ENCODE measurements at regions not wholly inside any gene's neighbourhood (a gene's known extent, or its start where the extent isn't known, plus 50 kb on each side); places are given as distances from the start of the nearest gene placed in this dataset.
"Not testable (repeated sequence)": the region's sequence is repeated elsewhere in the genome, so short reads cannot be mapped to it uniquely, and the experiment has no call there.

DNA sequence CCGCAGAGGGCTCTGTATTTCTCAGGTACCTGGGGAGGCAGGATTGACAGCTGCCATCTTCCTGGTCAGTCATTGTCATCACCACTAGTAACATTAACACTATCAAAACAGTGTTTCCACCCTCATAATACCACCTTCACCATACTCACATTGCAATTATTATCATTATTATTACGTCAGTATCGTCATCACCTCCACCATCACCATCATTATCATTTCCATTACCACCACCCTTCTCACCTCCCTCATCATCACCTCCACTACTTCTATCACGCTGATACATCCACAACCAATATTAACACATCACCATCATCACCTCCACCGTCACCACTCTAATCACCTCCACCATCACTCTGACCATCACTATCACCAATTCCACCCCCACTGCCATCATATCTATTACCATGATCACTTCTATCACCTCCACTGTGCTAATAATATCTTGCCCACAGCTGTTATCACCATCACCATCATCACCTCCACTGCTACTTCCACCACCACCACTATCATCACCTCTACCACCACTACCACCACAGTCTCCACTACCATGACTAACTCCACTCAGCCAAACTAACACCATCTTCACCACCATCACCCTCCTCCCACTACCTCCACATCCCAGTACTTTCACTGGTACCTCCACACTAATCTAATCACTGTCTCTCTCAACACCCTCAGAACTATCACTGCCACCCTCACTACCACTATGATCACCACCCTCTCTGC lies 196.4 kb downstream of the RPS24 start:
- H3K4me3 ChIP-seq (ENCODE audit: low read depth, low read length), result no peak overlapping the region
- DNase-seq (ENCODE audit: low read depth), result no peak
- TF ChIP-seq, protein P1, sequence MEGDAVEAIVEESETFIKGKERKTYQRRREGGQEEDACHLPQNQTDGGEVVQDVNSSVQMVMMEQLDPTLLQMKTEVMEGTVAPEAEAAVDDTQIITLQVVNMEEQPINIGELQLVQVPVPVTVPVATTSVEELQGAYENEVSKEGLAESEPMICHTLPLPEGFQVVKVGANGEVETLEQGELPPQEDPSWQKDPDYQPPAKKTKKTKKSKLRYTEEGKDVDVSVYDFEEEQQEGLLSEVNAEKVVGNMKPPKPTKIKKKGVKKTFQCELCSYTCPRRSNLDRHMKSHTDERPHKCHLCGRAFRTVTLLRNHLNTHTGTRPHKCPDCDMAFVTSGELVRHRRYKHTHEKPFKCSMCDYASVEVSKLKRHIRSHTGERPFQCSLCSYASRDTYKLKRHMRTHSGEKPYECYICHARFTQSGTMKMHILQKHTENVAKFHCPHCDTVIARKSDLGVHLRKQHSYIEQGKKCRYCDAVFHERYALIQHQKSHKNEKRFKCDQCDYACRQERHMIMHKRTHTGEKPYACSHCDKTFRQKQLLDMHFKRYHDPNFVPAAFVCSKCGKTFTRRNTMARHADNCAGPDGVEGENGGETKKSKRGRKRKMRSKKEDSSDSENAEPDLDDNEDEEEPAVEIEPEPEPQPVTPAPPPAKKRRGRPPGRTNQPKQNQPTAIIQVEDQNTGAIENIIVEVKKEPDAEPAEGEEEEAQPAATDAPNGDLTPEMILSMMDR (IDR thresholded peaks at IDR 0.05; ENCODE audit: insufficient read depth, low read depth, low read length), result no peak

DNA sequence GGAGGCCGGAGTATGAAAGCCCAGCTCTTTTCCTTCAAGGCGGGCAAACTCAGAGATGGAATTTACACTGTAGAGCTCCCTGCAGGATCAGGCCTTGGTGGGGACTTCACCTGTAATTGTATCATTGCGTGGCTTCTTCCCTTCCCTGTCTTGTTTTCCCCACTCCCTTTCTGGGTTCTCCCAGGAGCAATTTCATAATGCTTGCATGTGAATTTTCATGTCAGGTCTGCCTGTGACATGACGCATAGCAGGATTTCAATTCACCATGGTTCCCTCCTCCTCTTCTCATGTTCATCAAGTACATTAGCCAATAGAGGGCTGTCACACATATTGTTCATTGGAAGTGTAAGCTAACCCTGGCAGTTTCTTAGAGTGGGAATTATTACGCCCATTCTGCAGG lies 197.7 kb downstream of the RPS24 start:
- no peak for DNase-seq (ENCODE audit: low read depth)
- H3K4me3 ChIP-seq (ENCODE audit: low read depth, low read length), result no peak overlapping the region
- TF ChIP-seq, protein P1 (IDR thresholded peaks at IDR 0.05; ENCODE audit: insufficient read depth, low read depth, low read length), result no peak

- peak; percentile 34 for DNase-seq (ENCODE audit: low read depth)
- TF ChIP-seq, protein P1 (IDR thresholded peaks at IDR 0.05; ENCODE audit: insufficient read depth, low read depth, low read length), result peak; percentile 28
These were observed 198.3 kb downstream of the RPS24 start for GRCh38 chr10:78231939-78232338.

GRCh38 chr10:78236416-78237015 lies 202.9 kb downstream of the RPS24 start:
- DNase-seq (ENCODE audit: low read depth), result no peak
- TF ChIP-seq, protein P1 (IDR thresholded peaks at IDR 0.05; ENCODE audit: insufficient read depth, low read depth, low read length), result no peak
- no peak overlapping the region for H3K4me3 ChIP-seq (ENCODE audit: low read depth, low read length)

More at GRCh38 chr10:78231939-78232338, 198.3 kb downstream of the RPS24 start:
- no peak overlapping the region for H3K4me3 ChIP-seq (ENCODE audit: low read depth, low read length)

DNA sequence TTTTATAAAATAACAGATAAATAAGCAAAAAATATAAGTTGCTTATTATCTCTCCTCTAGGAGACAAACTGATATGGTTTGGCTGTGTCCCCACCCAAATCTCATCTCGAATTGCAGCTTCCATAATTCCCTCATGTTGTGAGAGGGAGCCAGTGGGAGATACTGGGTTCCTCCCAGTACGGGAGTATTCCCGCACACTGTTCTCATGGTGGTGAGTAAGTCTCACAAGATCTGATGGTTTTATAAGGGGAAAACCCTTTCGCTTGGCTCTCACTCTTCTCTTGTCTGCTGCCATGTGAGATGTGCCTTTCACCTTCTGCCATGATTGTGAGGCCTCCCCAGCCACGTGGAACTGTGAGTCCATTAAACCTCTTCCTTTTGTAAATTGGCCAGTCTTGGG lies 204.3 kb downstream of the RPS24 start:
- not testable (repeated sequence) for H3K4me3 ChIP-seq (ENCODE audit: low read depth, low read length)

DNA sequence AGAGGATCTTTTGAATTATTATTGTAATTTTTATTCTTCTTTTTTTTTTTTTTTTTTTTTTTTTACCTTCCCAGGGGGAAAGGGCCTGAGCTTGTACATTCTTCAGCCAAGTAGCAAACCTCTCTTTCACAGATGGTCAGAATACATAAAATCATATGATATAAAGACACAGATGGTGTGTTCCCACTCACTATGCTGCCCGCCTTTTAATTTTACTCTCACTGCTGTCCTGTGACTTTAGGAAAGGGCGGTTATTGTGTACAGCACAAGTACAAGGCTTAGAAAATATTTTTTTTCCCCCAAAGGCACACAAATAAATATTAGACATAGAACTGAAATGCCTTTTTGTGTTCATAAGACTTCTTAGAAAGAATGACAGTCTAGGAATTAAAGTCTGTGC lies 213.6 kb downstream of the RPS24 start:
- DNase-seq (ENCODE audit: low read depth), result no peak
- no peak overlapping the region for H3K4me3 ChIP-seq (ENCODE audit: low read depth, low read length)
- TF ChIP-seq, protein P1 (IDR thresholded peaks at IDR 0.05; ENCODE audit: insufficient read depth, low read depth, low read length), result no peak

More for the DNA sequence above, 204.3 kb downstream of the RPS24 start:
- not testable (repeated sequence) for DNase-seq (ENCODE audit: low read depth)

DNA sequence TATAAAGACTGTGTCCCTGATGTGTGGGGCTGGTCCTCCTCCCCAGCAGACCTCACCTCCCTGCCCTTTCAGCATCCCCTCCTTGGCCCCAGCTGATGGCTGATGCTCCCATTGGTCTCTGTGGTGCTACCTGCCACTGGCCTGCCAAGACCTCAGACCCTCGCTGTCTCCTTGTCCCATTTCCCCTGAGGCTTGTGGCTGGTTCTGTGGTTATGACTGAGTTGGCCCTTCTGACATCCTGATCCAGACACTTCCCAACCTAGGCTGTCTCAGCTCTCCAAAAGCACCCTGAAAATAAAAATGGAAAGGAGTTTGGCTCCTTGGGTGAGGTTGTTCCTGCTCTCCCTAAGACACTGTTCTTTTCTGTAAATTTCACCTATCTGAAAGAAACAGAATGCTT lies 214.2 kb downstream of the RPS24 start:
- TF ChIP-seq, protein P1 (IDR thresholded peaks at IDR 0.05; ENCODE audit: insufficient read depth, low read depth, low read length), result no peak
- H3K4me3 ChIP-seq (ENCODE audit: low read depth, low read length), result no peak overlapping the region
- no peak for DNase-seq (ENCODE audit: low read depth)

Data from fibroblast of villous mesenchyme (primary cell).